ENCODE measurements at regions not wholly inside any gene's neighbourhood (a gene's known extent, or its start where the extent isn't known, plus 50 kb on each side); places are given as distances from the start of the nearest gene placed in this dataset.

DNA sequence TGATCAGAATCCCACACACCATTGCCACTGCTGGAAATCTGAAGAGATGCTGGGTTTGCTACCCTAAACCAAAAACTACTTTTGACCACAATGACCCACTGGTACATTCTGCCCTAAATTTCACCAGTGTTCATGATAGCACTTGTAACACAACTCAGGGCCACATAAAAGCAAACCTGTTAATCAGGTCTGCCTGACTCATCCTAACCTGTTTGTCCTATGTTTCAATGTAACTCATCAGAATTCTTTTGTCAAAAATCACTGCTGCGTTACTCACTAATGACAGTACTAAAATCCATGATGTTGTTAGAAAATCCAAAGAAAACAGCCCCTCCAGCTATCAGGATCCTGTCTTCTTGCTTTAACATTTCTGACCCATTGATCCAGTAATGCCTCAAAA lies 55.6 kb upstream of the XCR1 start:
- no peaks in the 10 kb centered on the region for H3K36me3 Mint-ChIP-seq (ENCODE audit: low read depth, unreplicated experiment)
- no peak overlapping the region for H3K27ac Mint-ChIP-seq (ENCODE audit: unreplicated experiment)
- Histone ChIP-seq H3K9me3 (ENCODE audit: insufficient read depth, low read depth, low read length) (no peaks in the 10 kb centered on the region), H3K36me3 (ENCODE audit: insufficient read depth, low read length) (no peaks in the 10 kb centered on the region), H3K4me3 (ENCODE audit: insufficient read depth, low read depth, low read length) (no peak overlapping the region), H3K79me2 (ENCODE audit: insufficient read depth, low read length) (no peaks in the 10 kb centered on the region), H3K27ac (ENCODE audit: low read depth, low read length) (no peak overlapping the region), H3K9ac (ENCODE audit: low read length) (no peak overlapping the region), H2AFZ (ENCODE audit: low read depth, low read length) (no peak overlapping the region), H4K20me1 (ENCODE audit: insufficient read depth, low read length) (no peaks in the 10 kb centered on the region), H3K4me1 (ENCODE audit: insufficient read depth, low read length) (no peaks in the 10 kb centered on the region), H3K4me2 (ENCODE audit: low read length) (no peak overlapping the region), H3K27me3 (ENCODE audit: insufficient read depth, low read length) (no peaks in the 10 kb centered on the region)
- FAIRE-seq = no peak
- H3K9me3 Mint-ChIP-seq (ENCODE audit: unreplicated experiment) = no peaks in the 10 kb centered on the region
- no peak for DNase-seq (ENCODE audit: low read depth)
- peaks cover 2% of the 10 kb centered on the region for H3K4me1 Mint-ChIP-seq (ENCODE audit: low read depth, unreplicated experiment)
- TF ChIP-seq, protein P1, sequence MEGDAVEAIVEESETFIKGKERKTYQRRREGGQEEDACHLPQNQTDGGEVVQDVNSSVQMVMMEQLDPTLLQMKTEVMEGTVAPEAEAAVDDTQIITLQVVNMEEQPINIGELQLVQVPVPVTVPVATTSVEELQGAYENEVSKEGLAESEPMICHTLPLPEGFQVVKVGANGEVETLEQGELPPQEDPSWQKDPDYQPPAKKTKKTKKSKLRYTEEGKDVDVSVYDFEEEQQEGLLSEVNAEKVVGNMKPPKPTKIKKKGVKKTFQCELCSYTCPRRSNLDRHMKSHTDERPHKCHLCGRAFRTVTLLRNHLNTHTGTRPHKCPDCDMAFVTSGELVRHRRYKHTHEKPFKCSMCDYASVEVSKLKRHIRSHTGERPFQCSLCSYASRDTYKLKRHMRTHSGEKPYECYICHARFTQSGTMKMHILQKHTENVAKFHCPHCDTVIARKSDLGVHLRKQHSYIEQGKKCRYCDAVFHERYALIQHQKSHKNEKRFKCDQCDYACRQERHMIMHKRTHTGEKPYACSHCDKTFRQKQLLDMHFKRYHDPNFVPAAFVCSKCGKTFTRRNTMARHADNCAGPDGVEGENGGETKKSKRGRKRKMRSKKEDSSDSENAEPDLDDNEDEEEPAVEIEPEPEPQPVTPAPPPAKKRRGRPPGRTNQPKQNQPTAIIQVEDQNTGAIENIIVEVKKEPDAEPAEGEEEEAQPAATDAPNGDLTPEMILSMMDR (IDR thresholded peaks at IDR 0.05; ENCODE audit: insufficient read depth, low read depth, low read length) = no peak
- no peak for TF ChIP-seq EZH2 (IDR thresholded peaks at IDR 0.05; ENCODE audit: insufficient read depth, low read length)
- H3K4me3 Mint-ChIP-seq (ENCODE audit: unreplicated experiment) = no peak overlapping the region
- H3K27me3 Mint-ChIP-seq (ENCODE audit: low read depth, unreplicated experiment) = peaks cover 3% of the 10 kb centered on the region

DNA sequence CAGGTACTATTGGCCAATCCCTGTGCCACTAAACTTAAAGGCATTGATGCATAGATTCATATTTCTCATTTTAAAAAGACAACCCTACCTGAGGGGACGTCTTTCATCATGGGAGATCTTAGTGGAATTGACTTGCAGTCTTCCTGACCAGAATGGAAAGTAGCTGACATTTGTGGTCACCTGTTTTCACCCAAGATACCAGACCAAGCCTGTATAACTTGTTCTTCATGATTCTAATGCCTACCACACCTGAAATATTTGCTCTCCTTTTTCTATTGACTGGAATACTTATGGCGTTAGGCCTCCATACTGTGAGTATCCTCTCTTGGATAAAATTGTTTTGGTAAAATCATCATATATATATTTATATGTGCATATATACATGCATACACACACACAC lies 54.7 kb upstream of the XCR1 start:
- H3K4me1 Mint-ChIP-seq (ENCODE audit: low read depth, unreplicated experiment) = peaks cover 2% of the 10 kb centered on the region
- Histone ChIP-seq H4K20me1 (ENCODE audit: insufficient read depth, low read length) (no peaks in the 10 kb centered on the region), H3K27ac (ENCODE audit: low read depth, low read length) (no peak overlapping the region), H3K9me3 (ENCODE audit: insufficient read depth, low read depth, low read length) (no peaks in the 10 kb centered on the region), H3K36me3 (ENCODE audit: insufficient read depth, low read length) (no peaks in the 10 kb centered on the region), H3K4me1 (ENCODE audit: insufficient read depth, low read length) (no peaks in the 10 kb centered on the region), H2AFZ (ENCODE audit: low read depth, low read length) (no peak overlapping the region), H3K4me3 (ENCODE audit: insufficient read depth, low read depth, low read length) (no peak overlapping the region), H3K79me2 (ENCODE audit: insufficient read depth, low read length) (no peaks in the 10 kb centered on the region), H3K9ac (ENCODE audit: low read length) (no peak overlapping the region), H3K27me3 (ENCODE audit: insufficient read depth, low read length) (no peaks in the 10 kb centered on the region), H3K4me2 (ENCODE audit: low read length) (no peak overlapping the region)
- no peak for FAIRE-seq
- no peak overlapping the region for H3K4me3 Mint-ChIP-seq (ENCODE audit: unreplicated experiment)
- H3K27ac Mint-ChIP-seq (ENCODE audit: unreplicated experiment) = no peak overlapping the region
- no peaks in the 10 kb centered on the region for H3K9me3 Mint-ChIP-seq (ENCODE audit: unreplicated experiment)
- no peaks in the 10 kb centered on the region for H3K36me3 Mint-ChIP-seq (ENCODE audit: low read depth, unreplicated experiment)
- no peak for DNase-seq (ENCODE audit: low read depth)
- peaks cover 5% of the 10 kb centered on the region for H3K27me3 Mint-ChIP-seq (ENCODE audit: low read depth, unreplicated experiment)
- TF ChIP-seq, protein P1 (IDR thresholded peaks at IDR 0.05; ENCODE audit: insufficient read depth, low read depth, low read length) = no peak
- no peak for TF ChIP-seq EZH2 (IDR thresholded peaks at IDR 0.05; ENCODE audit: insufficient read depth, low read length)

- TF ChIP-seq, protein P1 (IDR thresholded peaks at IDR 0.05; ENCODE audit: insufficient read depth, low read depth, low read length) = no peak
- no peak for TF ChIP-seq EZH2 (IDR thresholded peaks at IDR 0.05; ENCODE audit: insufficient read depth, low read length)
- Histone ChIP-seq H3K9ac (ENCODE audit: low read length) (no peak overlapping the region), H3K4me3 (ENCODE audit: insufficient read depth, low read depth, low read length) (no peak overlapping the region), H3K27ac (ENCODE audit: low read depth, low read length) (no peak overlapping the region), H3K4me2 (ENCODE audit: low read length) (no peak overlapping the region), H4K20me1 (ENCODE audit: insufficient read depth, low read length) (no peaks in the 10 kb centered on the region), H3K36me3 (ENCODE audit: insufficient read depth, low read length) (no peaks in the 10 kb centered on the region), H3K4me1 (ENCODE audit: insufficient read depth, low read length) (no peaks in the 10 kb centered on the region), H3K79me2 (ENCODE audit: insufficient read depth, low read length) (no peaks in the 10 kb centered on the region), H3K9me3 (ENCODE audit: insufficient read depth, low read depth, low read length) (no peaks in the 10 kb centered on the region), H2AFZ (ENCODE audit: low read depth, low read length) (no peak overlapping the region), H3K27me3 (ENCODE audit: insufficient read depth, low read length) (no peaks in the 10 kb centered on the region)
- Mint-ChIP-seq H3K4me1 (ENCODE audit: low read depth, unreplicated experiment) (no peaks in the 10 kb centered on the region), H3K9me3 (ENCODE audit: unreplicated experiment) (no peaks in the 10 kb centered on the region), H3K36me3 (ENCODE audit: low read depth, unreplicated experiment) (no peaks in the 10 kb centered on the region), H3K27me3 (ENCODE audit: low read depth, unreplicated experiment) (peaks cover 2% of the 10 kb centered on the region), H3K27ac (ENCODE audit: unreplicated experiment) (no peak overlapping the region), H3K4me3 (ENCODE audit: unreplicated experiment) (no peak overlapping the region)
- FAIRE-seq (no peak), DNase-seq (ENCODE audit: low read depth) (no peak)
Measured at GRCh38 chr3:46080969-46081345, 53.7 kb upstream of the XCR1 start.

All from astrocyte (in vitro differentiated cells and primary cell).